AG08396 (cell line): ENCODE measurements at regions not wholly inside any gene's neighbourhood (a gene's known extent, or its start where the extent isn't known, plus 50 kb on each side); places are given as distances from the start of the nearest gene placed in this dataset.
"Not testable (repeated sequence)": the region's sequence is repeated elsewhere in the genome, so short reads cannot be mapped to it uniquely, and the experiment has no call there.

Experiments
- DNase-seq: peaks from one replicate; pipeline ENCODE4 v3.0.0; 2012; ENCODE audit warnings: low spot score, mixed read lengths

DNA sequence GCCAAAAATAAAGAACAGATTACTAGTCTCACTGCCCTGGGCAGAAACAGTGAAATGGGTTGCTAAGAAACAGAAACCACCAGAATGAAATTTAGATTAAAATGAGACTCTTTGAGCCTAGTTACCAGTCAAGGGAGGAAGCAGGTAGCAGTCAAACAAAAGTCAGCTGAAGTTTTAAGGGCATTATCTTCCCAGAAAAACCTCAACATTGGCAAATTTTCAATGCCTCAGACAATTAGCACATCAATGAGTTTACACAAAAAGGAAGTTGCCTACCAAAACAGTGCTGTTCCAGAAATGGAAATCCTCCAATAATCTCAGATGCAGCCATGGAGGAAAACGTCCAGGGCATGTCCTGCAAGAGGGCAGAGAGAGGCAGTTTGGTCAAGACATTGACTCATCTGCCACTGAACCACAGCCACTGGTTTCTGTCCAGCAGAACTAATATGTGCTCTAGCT lies 399.7 kb upstream of the ADGRB3 start:
- DNase-seq, result no peak

DNA sequence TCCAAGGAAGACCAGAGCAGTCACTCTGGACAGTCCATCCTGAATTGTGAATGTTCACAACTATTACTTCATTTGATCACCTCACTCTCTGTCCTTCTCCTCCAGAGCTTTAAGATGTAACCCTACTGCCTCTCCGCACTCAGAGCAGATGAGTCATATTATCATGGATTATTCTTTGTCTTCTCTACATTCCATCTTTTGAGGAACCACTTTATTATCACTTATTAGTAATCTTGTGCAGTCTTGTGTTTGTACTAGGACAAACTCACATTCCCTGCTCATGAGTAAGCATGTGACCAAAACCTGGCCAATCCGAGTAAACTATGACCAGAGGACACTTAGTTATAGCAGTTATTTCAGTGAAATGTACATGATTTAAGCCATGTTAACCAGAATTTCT lies 401.5 kb upstream of the ADGRB3 start:
- DNase-seq, result peak; percentile 8

DNA sequence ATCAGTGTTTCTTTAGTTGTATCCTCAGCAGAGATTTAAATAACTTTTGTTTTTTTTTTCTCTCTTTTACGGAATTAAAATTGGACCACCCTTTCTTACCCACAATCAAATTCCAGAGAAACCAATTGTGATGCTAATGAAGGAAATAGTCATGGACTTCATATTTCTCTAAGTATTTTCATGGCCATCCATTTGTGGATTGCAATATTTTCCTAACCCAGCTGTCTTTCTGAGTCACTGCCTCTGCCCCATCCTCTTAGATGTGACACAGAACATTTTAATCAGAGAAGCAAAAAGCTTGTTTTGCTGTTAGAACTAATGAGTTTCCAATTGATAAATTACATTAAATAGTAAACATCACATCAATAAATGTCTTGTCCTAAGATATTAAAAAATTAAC lies 405.5 kb upstream of the ADGRB3 start:
- DNase-seq, result no peak

DNA sequence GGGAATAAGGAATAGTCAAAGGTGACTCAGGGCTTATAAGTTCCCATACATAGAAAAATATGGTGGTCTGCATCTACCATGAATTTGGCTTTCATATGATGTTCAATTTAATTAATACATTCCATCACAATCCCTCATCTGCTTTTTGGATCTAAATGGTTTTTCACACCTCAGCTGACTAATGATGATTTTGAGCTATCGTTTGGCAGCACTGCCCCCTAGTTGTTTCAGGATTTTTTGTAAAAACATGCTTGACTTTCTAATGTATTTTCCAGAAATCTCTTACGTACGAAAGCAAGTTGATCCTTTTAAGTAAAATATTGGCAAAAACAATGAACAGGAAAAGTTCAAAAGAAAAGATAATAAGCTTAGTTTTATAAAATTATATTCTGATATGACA lies 408.6 kb upstream of the ADGRB3 start:
- DNase-seq, result no peak

DNA sequence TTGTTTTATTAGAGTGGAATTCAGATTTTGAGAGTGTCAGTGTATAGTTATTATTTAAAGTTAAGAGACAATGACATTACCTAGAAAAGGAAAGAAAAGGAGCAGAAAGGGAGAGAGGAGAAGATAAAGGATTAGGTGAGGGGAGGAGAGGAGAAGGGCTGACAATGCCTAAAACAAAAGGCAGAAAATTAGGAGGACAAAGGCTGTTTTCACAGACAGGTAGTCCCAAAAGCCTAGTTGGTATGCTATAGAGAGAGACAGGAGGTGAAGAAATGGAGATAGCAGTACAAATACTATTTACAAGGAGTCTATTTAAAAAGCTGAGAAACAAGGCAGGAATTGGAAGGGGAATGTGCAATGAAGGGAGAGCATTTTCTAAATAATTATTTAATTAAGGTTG lies 409.4 kb upstream of the ADGRB3 start:
- DNase-seq, result no peak

DNA sequence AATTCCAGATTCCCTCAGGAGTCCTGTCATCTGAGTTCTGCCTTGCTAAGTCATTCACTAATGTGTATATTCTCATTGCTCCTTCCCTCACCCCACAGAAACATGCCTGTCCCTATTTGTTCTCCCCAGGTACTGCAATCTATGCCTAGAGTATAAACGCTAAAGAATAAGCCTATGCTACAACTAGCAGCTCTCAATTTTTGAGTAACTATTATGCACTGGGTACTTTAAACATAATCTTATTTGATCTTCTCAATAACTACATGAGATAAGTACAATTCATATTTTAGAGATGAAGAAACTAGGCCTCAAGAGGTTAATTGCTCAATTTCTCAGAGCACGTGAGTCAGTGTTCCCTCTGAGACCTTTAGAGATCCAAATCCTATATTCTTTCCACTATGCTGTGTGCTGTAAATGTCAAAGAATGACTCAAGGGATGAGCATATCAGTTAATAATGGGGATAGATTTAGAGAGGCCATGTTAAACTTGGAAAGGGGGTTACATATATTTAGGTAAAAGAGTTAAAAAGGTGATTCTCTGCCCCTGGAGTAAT lies 423.8 kb upstream of the ADGRB3 start:
- DNase-seq, result peak; percentile 3

DNA sequence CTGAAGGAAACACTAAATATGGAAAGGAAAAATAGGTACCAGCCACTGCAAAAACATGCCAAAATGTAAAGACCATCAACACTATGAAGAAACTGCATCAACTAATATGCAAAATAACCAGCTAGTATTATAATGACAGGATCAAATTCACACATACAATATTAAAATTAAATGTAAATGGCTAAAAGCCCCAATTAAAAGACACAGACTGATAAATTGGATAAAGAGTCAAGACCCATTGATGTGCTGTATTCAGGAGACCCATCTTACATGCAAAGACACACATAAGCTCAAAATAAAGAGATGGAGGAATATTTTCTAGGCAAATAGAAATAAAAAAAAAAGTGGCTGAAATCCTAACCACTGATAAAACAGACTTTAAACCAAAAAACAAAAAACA lies 427.5 kb upstream of the ADGRB3 start:
- not testable (repeated sequence) for DNase-seq

DNA sequence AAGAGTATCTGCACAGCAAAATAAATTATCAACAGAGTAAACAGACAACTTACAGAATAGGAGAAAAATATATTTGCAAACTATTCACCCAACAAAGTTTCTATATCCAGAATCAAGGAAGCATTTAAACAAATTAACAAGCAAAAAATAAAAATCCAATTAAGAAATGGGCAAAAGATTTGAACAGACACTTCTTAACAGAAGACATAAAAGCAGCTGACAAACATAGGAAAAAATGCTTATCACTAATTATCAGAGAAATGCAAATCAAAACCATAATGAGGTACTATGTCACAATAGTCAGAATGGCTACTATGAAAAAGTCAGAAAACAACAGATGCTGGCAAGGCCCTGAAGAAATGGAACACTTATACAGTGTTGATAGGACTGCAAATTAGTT lies 434.2 kb upstream of the ADGRB3 start:
- DNase-seq, result no peak

DNA sequence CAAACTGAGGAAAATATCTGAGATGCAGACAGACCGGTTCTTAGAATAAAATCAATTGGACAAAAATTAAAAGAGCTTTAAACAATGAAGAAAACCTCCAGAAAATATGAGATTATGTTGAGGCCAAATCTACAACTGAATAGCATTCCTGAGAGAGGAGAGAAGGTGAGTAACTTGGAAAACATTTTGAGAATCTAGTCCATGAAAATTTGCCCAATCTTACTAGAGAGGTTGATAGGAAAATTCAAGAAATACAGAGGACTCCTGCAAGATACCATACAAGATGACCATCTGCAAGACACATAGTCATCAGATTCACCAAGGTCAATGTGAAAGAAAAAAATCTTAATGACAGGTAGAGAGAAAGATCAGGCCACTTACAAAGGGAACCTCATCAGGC lies 437.7 kb upstream of the ADGRB3 start:
- DNase-seq, result no peak

DNA sequence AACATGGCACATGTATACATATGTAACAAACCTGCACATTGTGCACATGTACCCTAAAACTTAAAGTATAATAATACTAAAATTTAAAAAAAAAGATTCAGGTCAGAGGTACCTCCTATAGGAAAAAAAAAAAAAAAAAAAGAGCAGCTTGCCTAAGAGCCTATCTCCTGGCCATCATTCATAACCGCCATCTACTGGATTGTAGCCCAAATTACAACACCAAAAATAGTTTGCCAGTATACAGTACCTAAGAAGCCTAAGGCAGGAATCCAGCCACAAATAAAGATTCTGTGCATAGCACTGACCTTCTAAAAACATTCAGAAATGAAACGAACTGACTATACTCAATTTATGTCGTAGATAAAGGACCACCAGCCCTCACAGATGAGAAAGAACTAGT lies 438.4 kb upstream of the ADGRB3 start:
- no peak for DNase-seq

DNA sequence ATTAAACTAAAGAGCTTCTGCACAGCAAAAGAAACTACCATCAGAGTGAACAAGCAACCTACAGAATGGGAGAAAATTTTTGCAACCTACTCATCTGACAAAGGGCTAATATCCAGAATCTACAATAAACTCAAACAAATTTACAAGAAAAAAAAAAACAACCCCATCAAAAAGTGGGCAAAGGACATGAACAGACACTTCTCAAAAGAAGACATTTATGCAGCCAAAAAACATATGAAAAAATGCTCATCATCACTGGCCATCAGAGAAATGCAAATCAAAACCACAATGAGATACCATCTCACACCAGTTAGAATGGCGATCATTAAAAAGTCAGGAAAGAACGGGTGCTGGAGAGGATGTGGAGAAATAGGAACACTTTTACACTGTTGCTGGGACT lies 439.3 kb upstream of the ADGRB3 start:
- DNase-seq, result not testable (repeated sequence)

DNA sequence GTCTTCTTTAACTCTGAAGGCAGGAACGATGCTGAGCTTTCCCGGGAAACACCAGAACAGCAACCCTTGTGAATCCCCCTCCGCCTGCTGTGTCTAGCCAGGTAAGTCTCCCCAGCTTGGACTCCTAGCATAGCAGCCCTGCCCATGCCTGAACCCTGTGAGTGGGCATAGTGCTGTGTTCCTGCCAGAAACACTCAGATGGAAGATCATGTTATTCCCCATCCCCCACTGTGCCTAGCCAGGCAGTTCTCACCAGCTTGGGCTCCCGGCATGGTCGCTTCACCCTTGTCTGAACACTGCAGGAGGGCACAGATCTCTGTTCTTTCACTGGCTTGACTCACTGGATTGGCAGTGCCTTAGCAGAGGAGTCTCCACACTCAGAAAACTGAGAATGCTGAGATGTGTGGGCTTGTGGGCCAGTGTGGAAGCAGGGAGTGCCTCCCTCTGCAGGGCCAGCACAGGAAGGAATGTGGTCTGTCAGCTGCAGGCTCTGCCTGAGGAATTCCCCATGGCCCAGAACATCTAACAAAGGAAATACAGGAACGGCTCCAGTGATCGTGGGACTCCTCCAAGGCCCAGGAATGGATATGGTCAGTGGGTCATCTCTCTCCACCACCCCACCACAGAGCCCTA lies 440.1 kb upstream of the ADGRB3 start:
- DNase-seq, result no peak

DNA sequence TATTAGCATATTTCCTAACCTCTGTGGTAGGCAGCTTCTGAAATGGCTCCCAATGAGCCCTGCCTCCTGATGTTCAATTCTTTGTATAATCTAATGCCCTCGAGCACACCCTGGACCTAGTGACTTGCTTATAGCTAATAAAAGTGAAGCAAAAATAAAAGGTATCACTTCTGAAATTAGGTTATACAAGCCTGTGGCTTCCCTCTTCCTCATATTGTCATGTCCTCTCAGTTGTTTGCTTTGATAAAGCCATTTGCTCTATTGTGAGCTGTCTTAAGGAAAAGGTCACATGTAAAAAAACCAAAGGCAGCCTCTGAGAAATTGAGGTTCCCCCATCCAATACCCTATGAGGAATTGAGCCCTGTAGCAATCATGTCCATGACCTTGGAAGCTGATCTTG lies 442.1 kb upstream of the ADGRB3 start:
- no peak for DNase-seq

DNA sequence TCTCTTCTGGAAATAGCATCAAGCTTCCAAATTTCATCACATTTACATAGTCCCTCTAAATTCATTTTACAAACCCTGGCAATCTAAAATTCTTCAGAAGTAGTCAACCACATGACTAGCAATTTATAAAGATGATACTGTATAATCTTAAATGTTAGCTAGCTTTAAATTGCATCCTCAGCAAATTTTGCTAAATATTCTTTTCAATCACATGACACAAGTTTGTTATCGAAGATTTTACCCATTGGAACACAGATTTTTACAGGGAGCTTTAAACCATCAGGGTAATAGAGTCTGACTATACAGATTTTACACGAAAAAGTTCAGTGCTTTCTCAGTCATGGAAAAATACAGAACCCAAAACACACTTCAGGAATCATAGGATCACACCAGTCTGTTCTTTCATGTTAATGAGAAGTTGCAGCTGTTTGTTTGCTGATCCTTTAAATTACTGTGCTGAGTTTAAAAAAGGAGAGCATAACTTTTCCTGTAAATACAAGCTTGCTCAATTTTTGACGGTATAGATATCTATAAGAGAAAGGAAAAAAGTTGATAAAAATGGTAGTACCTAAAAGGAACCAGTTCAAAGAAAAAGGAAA lies 445.8 kb upstream of the ADGRB3 start:
- no peak for DNase-seq

DNA sequence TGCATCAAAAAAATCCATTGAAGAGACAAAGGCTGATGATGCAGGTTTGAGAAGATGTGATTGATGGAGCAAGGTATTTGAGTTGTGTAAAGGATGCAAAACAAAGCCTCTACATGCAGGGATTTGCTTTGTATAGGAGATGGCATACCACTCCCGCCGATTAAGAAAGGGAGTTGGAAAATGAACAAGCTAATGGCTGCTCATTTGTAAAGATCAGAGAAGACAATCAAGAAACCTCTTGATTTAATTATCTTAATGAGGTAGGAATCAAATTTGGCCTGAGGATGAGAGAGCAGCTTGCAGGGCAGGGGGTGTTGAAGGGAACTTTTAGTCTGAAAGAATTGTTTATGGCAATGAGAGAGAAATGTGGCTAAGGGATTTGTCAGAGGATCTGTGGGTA lies 448.2 kb upstream of the ADGRB3 start:
- no peak for DNase-seq

DNA sequence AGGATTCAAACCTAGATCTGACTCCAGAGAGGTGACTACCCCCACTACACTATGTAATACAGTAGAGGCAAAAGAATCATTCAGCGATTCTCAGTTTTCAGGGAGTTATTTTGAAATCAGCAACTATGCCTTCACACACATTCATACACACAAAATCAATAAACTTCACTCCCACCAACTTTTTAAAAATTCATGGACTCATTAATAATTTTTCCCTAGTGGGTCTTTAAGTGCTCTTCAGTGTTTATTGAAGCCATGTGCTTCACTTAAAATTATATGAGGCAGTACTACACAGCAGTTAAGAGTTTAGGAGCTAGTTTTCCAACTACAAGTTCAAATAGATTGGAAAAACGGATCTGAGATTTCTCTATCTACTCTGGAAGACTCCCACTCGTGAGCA lies 452.7 kb upstream of the ADGRB3 start:
- no peak for DNase-seq

DNA sequence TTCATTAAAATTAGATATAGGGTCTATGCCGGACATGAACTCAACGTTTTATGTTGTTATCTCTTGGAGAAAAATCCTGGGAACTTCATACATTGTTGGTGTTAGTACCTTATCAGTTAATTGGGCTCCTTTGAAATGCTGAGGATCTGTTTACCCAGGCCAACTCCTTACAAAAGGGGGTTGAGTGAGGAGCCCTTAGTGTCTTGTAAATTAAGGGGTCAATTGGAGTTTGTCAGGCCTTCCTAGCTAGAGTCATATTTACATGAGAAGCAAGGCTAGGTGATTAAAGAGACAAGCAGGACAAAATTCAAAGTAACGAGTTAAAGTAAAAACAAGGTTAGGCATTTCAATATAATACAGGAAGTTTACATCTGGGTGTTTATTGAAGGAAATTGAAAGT lies 454.1 kb upstream of the ADGRB3 start:
- not testable (repeated sequence) for DNase-seq

DNA sequence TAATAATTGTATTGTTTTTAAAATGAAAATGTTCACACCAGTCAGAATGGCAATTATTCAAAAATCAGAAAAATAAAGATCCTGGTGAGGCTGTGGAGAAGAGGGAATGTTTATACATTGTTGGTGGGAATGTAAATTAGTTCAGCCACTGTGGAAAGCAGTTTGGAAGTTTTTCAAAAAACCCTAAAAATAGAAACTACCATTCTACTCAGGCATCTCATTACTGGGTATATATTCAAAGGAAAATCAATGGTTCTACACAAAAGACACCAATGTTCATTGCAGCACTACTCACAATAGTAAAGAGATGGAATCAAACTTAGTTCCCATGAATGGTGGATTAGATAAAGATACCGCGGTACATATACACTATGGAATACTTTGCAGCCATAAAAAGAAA lies 461.5 kb upstream of the ADGRB3 start:
- no peak for DNase-seq

DNA sequence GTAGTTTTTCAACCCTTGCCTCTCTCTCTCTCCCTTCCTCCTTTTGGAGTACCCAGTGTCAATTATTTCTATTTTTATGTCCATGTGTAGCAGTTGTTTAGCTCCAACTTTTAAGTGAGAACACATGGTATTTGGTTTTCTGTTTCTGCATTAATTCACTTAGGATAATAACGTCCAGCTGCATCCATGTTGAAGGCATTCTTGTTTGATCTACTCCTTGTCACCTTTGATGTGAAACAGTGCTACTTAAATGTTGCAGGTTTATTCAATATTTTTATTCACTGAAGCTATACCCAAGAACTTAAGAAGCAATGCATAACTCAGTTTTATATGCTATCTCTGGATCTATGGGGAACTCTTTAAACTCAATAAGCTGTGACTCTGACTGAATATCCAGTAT lies 465.2 kb upstream of the ADGRB3 start:
- DNase-seq, result no peak

DNA sequence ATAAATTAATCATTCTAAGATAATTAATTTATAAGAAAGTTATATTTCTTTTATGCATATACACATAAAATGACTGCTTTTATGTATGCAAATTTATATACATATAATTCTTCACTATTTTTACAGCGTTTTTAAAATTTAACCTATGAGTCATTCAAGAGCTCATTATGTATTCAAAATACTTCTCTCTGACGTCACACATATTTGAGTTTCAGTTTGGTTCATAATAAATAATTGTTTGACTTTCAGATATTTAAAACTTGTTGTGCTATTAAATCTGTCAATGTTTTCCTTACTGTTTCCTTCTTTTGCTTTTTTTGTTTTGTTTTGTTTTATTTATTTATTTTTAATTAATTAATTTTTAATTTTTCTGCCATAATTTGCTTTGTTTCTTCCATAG lies 467.5 kb upstream of the ADGRB3 start:
- no peak for DNase-seq

DNA sequence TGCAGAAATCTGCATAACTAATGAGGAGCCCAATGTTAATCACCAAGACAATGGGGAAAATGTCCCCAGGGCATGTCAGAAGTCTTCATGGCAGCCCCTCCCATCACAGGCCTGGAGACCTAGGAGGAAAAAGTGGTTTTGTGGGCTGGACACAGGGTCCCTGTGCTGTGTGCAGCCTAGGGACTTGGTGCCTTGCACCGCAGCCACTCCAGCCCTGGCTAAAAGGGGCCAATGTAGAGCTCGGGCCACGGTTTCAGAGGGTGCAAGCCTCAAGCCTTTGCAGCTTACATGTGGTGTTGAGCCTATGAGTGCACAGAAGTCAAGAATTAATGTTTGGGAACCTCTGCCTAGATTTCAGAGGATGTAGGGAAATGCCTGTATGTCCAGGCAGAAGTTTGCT lies 474.3 kb upstream of the ADGRB3 start:
- DNase-seq, result not testable (repeated sequence)

DNA sequence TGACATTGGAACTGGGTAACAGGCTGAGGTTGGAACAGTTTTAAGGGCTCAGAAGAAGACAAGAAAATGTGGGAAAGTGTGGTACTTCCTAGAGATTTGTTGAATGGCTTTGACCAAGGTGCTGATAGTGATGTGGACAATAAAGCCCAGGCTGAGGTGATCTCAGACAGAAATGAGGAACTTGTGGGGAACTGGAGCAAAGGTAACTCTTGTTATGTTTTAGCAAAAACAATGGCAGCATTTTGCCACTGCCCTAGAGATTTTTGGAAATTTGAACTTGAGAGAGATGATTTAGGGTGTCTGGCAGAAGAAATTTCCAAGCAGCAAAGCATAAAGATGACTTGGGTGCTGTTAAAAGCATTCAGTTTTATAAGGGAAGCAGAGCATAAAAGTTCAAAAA lies 474.7 kb upstream of the ADGRB3 start:
- no peak for DNase-seq

DNA sequence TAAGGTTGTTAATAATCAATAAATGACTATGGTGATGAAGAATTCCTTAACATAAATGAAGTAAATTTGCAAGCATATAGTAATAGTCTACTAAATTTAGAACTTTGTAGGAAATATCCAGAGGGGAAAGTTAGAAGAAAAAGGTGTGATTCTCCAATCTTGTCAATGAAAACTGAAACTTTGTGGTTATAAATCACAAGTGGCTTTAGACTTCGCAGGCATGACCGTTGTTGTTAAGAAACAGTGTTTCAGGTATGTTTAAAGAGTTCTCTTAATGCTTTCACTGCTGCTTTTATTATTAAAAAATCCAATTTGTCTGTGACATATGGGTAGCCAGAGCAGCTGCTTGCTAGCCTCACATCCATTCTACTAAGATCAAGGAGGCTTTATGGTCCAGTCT lies 475.6 kb upstream of the ADGRB3 start:
- DNase-seq, result no peak

DNA sequence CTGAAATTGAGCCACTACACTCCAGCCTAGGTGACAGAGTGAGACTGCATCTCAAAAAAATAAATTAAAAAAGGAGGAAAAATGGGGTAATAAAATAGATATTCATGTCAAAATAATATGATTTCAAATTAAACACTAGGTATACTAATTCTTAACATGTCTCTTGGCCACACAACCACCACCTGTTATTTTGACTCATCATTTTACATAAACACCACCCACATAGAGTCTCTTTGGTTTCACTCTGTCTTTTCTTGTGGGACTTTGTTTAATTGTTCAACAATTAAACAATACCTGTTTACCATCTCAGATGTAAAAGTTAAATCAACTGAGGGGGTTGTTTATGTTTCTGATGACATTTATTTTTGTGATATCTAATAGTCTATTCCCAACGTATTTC lies 476.8 kb upstream of the ADGRB3 start:
- DNase-seq, result no peak
